GM12878 (cell line): ENCODE measurements at regions not wholly inside any gene's neighbourhood (a gene's known extent, or its start where the extent isn't known, plus 50 kb on each side); places are given as distances from the start of the nearest gene placed in this dataset.

Experiments
- ATAC-seq: fragments of 200-7000 bp; cut with Tn5 transposase; 3 replicates; pipeline ENCODE4 v1.9.1; 2020; ENCODE audit warnings: mild to moderate bottlenecking, moderate library complexity
- BruUV-seq: library from RNA; stranded (reverse); fragments of 400-500 nt; replicated peaks from 2 replicates; lab custom pipeline; 2021; lab: Mats Ljungman, UMichigan
- CTCF ChIA-PET: fragments of 300-600 bp; sonication (Branson Sonifier 250); formaldehyde crosslinking; extraction: SDS; loops from one replicate; lab custom pipeline; 2021; ENCODE audit warnings: inconsistent platforms; lab: Yijun Ruan, JAX
- POLR2A ChIA-PET: fragments of 350-600 bp; formaldehyde crosslinking; extraction: SDS; loops from one replicate; lab custom pipeline; 2021; ENCODE audit warnings: inconsistent platforms; lab: Charles Lee
- RAD21 ChIA-PET: fragments of 300-600 bp; sonication (Branson Sonifier 250); formaldehyde crosslinking; loops from one replicate; lab custom pipeline; 2023; ENCODE audit warnings: antibody characterized with exemption; ENCODE audit not compliant: unreplicated experiment; lab: Charles Lee
- SMC1A ChIA-PET: fragments of 300-600 bp; sonication (Branson Sonifier 250); formaldehyde crosslinking; loops from one replicate; lab custom pipeline; 2023; ENCODE audit not compliant: unreplicated experiment, uncharacterized antibody; lab: Charles Lee
- DNase-seq: peaks from one replicate; pipeline ENCODE4 v3.0.0-alpha.2; 2011; ENCODE audit warnings: low read depth, low spot score
- FAIRE-seq: peaks from 3 replicates; lab custom pipeline; 2011; peaks lifted over from hg19 to GRCh38; lab: Jason Lieb, UNC
- H2AFZ ChIP-seq: 2 replicates; pipeline ENCODE4 v1.6.0; 2011; ENCODE audit warnings: low read depth, low read length, control low read depth; ENCODE audit not compliant: control insufficient read depth
- H3K27ac ChIP-seq: 2 replicates; pipeline ENCODE4 v1.5.1; 2011; ENCODE audit warnings: control low read depth; ENCODE audit not compliant: control insufficient read depth, insufficient read depth
- H3K27me3 ChIP-seq, 2 experiments: replicated peaks in 1 of 2; 2 replicates each; pipeline versions ENCODE4 v1.6.0 to v1.6.1; 2011; ENCODE audit warnings: low read length in 1 of 2; ENCODE audit not compliant: control insufficient read depth in 2 of 2, insufficient read depth in 2 of 2
- H3K36me3 ChIP-seq, 2 experiments: 2 replicates each; pipeline ENCODE4 v1.5.1; 2011; ENCODE audit warnings: low read length in 1 of 2; ENCODE audit not compliant: control insufficient read depth in 2 of 2, insufficient read depth in 2 of 2
- H3K4me1 ChIP-seq: 2 replicates; pipeline ENCODE4 v1.6.1; 2011; ENCODE audit warnings: mild to moderate bottlenecking, low read length, moderate library complexity, mixed read lengths; ENCODE audit not compliant: control insufficient read depth, insufficient read depth
- H3K4me2 ChIP-seq: 2 replicates; pipeline ENCODE4 v1.6.0; 2011; ENCODE audit warnings: control low read depth; ENCODE audit not compliant: control insufficient read depth, insufficient read depth
- H3K4me3 ChIP-seq: fragments of 200-600 bp; sonication (generic); 2 replicates; pipeline ENCODE4 v1.5.1; 2016
- H3K79me2 ChIP-seq: 2 replicates; pipeline ENCODE4 v1.6.0; 2011; ENCODE audit warnings: low read length; ENCODE audit not compliant: control insufficient read depth, insufficient read depth
- H3K9ac ChIP-seq: 2 replicates; pipeline ENCODE4 v1.8.0; 2011; ENCODE audit warnings: low read length, control low read depth, mixed read lengths; ENCODE audit not compliant: control insufficient read depth, insufficient read depth
- H3K9me3 ChIP-seq: replicated peaks from 3 replicates; pipeline ENCODE4 v1.5.1; 2011; ENCODE audit warnings: mild to moderate bottlenecking, low read length; ENCODE audit not compliant: control insufficient read depth, insufficient read depth
- H4K20me1 ChIP-seq: 2 replicates; pipeline ENCODE4 v1.6.0; 2011; ENCODE audit not compliant: control insufficient read depth, insufficient read depth
- CBX5 ChIP-seq: sonication (generic); IDR thresholded peaks from 2 replicates; pipeline ENCODE4 v1.6.1; 2016; ENCODE audit warnings: low read depth, moderate library complexity, mild to moderate bottlenecking, inconsistent platforms
- EED ChIP-seq: sonication (generic); IDR thresholded peaks from 2 replicates; pipeline ENCODE4 v1.6.1; 2016; ENCODE audit warnings: antibody characterized with exemption, low read depth
- SMAD1 ChIP-seq: fragments of 450-650 bp; IDR thresholded peaks from 2 replicates; pipeline ENCODE4 v1.6.1; 2018; ENCODE audit warnings: mild to moderate bottlenecking, low read depth; ENCODE audit not compliant: partially characterized antibody
- WGBS: methylation state at CpG from one replicate; pipeline ENCODE4 v1.1.6; 2016; ENCODE audit warnings: low lambda C conversion rate; ENCODE audit not compliant: insufficient replicate concordance, insufficient coverage; ENCODE audit errors: missing lambda C conversion rate; 5-methylcytosine and 5-hydroxymethylcytosine counted together
- in situ Hi-C: fragments of 300-500 bp; cut with MboI; formaldehyde crosslinking; loops from 9 replicates; pipeline ENCODE4 v1.14.3; 2018; ENCODE audit warnings: mixed read lengths
- intact Hi-C: fragments of 100-400 bp; cut with micrococcal nuclease; formaldehyde crosslinking; loops from one replicate; pipeline ENCODE4 v1.14.2; 2022; ENCODE audit not compliant: unreplicated experiment

DNA sequence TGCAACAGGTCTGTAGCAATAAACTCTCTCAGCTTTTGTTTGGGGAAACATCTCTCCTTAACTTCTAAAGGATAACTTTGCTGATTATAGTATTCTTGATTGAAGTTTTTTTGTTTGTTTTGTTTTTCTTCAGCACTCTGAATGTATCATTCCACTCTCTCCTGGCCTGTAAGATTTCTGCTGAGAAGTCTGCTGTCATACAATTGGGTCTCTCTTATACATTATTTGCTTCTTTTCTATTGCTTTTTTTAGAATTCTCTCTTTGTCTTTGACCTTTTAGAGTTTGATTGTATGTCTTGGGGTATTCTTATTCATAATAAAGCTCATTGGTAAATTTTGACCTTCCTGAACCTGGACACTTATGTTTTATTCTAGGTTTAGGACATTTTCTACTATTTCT lies 386.3 kb downstream of the MRPL39 start:
- intact Hi-C loops (no loop called here), in situ Hi-C loops (no loop called here)
- H3K79me2 ChIP-seq: no peaks in the 10 kb centered on the region
- H3K27ac ChIP-seq: no peak overlapping the region
- H3K4me2 ChIP-seq: no peak overlapping the region
- no TSS peak for BruUV-seq
- ATAC-seq (no peak), DNase-seq (no peak)
- no peaks in the 10 kb centered on the region for H3K27me3 ChIP-seq
- H3K9me3 ChIP-seq: peaks cover 10% of the 10 kb centered on the region; the same call in 2 of the 3 replicates
- no peak overlapping the region for H3K9ac ChIP-seq
- CTCF ChIA-PET: no interaction called here
- H3K4me3 ChIP-seq: no peak overlapping the region
- POLR2A ChIA-PET: no interaction called here
- peaks cover 3% of the 10 kb centered on the region; the same call in 1 of the 2 replicates for H3K4me1 ChIP-seq
- RAD21 ChIA-PET: no interaction called here
- TF ChIP-seq EED: no peak
- peak; percentile 83; the same call in 1 of the 2 replicates for TF ChIP-seq CBX5
- TF ChIP-seq, all 136 proteins: peak for 1
- no peaks in the 10 kb centered on the region for H4K20me1 ChIP-seq
- H2AFZ ChIP-seq: no peak overlapping the region
- no peak for FAIRE-seq
- no peaks in the 10 kb centered on the region for H3K36me3 ChIP-seq
- SMC1A ChIA-PET: no interaction called here

- ChIA-PET RAD21 (no interaction called here), CTCF (no interaction called here), SMC1A (no interaction called here), POLR2A (no interaction called here)
- Histone ChIP-seq H4K20me1 (no peaks in the 10 kb centered on the region), H3K9ac (no peak overlapping the region), H3K4me2 (no peak overlapping the region), H3K4me1 (peaks cover 3% of the 10 kb centered on the region; the same call in 1 of the 2 replicates), H3K4me3 (no peak overlapping the region), H3K27me3 (no peaks in the 10 kb centered on the region), H3K36me3 (no peaks in the 10 kb centered on the region), H3K9me3 (peaks cover 10% of the 10 kb centered on the region), H2AFZ (no peak overlapping the region), H3K27ac (no peak overlapping the region), H3K79me2 (no peaks in the 10 kb centered on the region)
- no peak for ATAC-seq
- intact Hi-C loops (no loop called here), in situ Hi-C loops (no loop called here)
- DNase-seq: no peak
- TF ChIP-seq CBX5 (peak; percentile 87), SMAD1 (no peak)
- FAIRE-seq: no peak
- WGBS: 100% methylated on average over 1 of the region's 1 CpG
- BruUV-seq: no TSS peak
Observed at GRCh38 chr21:25220169-25220568, 387.1 kb downstream of the MRPL39 start.
